ENCODE measurements at regions not wholly inside any gene's neighbourhood (a gene's known extent, or its start where the extent isn't known, plus 50 kb on each side); places are given as distances from the start of the nearest gene placed in this dataset.
A peak's percentile ranks its signal among the peaks of the same experiment; 100 is the strongest.

- Histone ChIP-seq H3K9ac (ENCODE audit: low read depth in 1 of 2, low read length in 2 of 2) (no peak overlapping the region), H3K27me3 (ENCODE audit: control insufficient read depth in 4 of 4, insufficient read depth in 4 of 4, low read length in 3 of 4) (no peaks in the 10 kb centered on the region), H3K27ac (ENCODE audit: low read depth in 1 of 2, low read length in 2 of 2) (no peak overlapping the region), H3K4me1 (ENCODE audit: control insufficient read depth in 4 of 4, insufficient read depth in 4 of 4, low read length in 3 of 4) (no peaks in the 10 kb centered on the region), H3K36me3 (ENCODE audit: control insufficient read depth in 4 of 4, insufficient read depth in 3 of 4, low read depth in 1 of 4, low read length in 3 of 4) (no peaks in the 10 kb centered on the region), H3K4me3 (ENCODE audit: low read depth in 1 of 3, low read length in 3 of 3) (peak overlapping the region in 1 of 3 donors; percentile 23), H3K9me3 (ENCODE audit: control insufficient read depth in 4 of 4, low read length in 3 of 4) (peaks cover 1 to 5% (median 3%) of the 10 kb centered on the region in 4 donors)
- no peak for DNase-seq (ENCODE audit: low spot score)
- 34% methylated on average over 2 of the region's 2 CpGs for WGBS
- TF ChIP-seq MAX (IDR thresholded peaks at IDR 0.05): no peak
- no peak for TF ChIP-seq NR2F2 (IDR thresholded peaks at IDR 0.05)
- TF ChIP-seq SP1 (IDR thresholded peaks at IDR 0.05): no peak
- no peak for TF ChIP-seq ZBTB33 (IDR thresholded peaks at IDR 0.05)
- TF ChIP-seq CTCF (IDR thresholded peaks at IDR 0.05; ENCODE audit: low read depth, low read length, missing input control): no peak
Measured at GRCh38 chr1:60584371-60584770, 498.0 kb upstream of the NFIA start.

DNA sequence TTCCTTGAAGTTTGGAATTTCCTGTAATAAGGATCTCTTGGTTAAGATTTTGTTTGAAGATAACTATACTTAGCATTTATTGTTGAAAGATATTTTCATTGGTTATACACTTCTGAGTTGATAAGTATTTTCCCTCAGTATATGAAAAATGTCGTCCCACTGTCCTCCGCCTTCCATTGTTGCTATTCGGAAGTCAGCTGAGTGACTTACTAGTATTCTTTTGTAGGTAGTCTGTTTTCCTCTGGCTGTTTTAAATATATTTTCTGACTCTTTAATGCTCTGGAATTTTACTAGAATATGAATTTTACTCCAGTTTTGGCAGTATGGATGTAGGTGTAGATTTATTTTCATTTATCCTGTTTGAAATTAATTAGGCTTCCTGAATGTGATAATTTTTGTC, 498.7 kb upstream of the NFIA start:
- H3K9ac ChIP-seq (ENCODE audit: low read depth in 1 of 2, low read length in 2 of 2): no peak overlapping the region
- no peaks in the 10 kb centered on the region for H3K27me3 ChIP-seq (ENCODE audit: control insufficient read depth in 4 of 4, insufficient read depth in 4 of 4, low read length in 3 of 4)
- H3K36me3 ChIP-seq (ENCODE audit: control insufficient read depth in 4 of 4, insufficient read depth in 3 of 4, low read depth in 1 of 4, low read length in 3 of 4): no peaks in the 10 kb centered on the region
- no peak overlapping the region for H3K27ac ChIP-seq (ENCODE audit: low read depth in 1 of 2, low read length in 2 of 2)
- no peaks in the 10 kb centered on the region for H3K4me1 ChIP-seq (ENCODE audit: control insufficient read depth in 4 of 4, insufficient read depth in 4 of 4, low read length in 3 of 4)
- no peak for TF ChIP-seq NR2F2 (IDR thresholded peaks at IDR 0.05)
- no peak for TF ChIP-seq HNF4A (conservative IDR thresholded peaks at IDR 0.05)
- no peak for TF ChIP-seq JUND (IDR thresholded peaks at IDR 0.05)
- no peak for TF ChIP-seq YY1 (IDR thresholded peaks at IDR 0.05)
- no peak for TF ChIP-seq HNF4G (IDR thresholded peaks at IDR 0.05)
- TF ChIP-seq, protein P1, sequence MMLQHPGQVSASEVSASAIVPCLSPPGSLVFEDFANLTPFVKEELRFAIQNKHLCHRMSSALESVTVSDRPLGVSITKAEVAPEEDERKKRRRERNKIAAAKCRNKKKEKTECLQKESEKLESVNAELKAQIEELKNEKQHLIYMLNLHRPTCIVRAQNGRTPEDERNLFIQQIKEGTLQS (IDR thresholded peaks at IDR 0.05): no peak
- no peak for TF ChIP-seq GABPA (IDR thresholded peaks at IDR 0.05 in 1 of 2, conservative IDR thresholded peaks at IDR 0.05 in 1 of 2)
- TF ChIP-seq CTCF (IDR thresholded peaks at IDR 0.05; ENCODE audit: low read depth, low read length, missing input control): no peak
- no peak for TF ChIP-seq RXRA (IDR thresholded peaks at IDR 0.05)
- H3K4me3 ChIP-seq (ENCODE audit: low read depth in 1 of 3, low read length in 3 of 3): no peak overlapping the region
- no peak for DNase-seq (ENCODE audit: low spot score)
- peaks cover 1 to 5% (median 3%) of the 10 kb centered on the region in 4 donors for H3K9me3 ChIP-seq (ENCODE audit: control insufficient read depth in 4 of 4, low read length in 3 of 4)
- whole genome bisulfite sequencing: 97% methylated on average over 3 of the region's 3 CpGs
